LNCAP (cell line): ENCODE measurements at regions not wholly inside any gene's neighbourhood (a gene's known extent, or its start where the extent isn't known, plus 50 kb on each side); places are given as distances from the start of the nearest gene placed in this dataset.

Experiments used
- CTCF ChIP-seq: fragments of 450-650 bp; IDR thresholded peaks from 2 replicates; pipeline ENCODE4 v1.5.1; 2017; ENCODE audit warnings: mild to moderate bottlenecking

GRCh38 chr9:36456480-36457065 lies 56.5 kb upstream of the RNF38 start:
- no peak for TF ChIP-seq CTCF

- no peak for TF ChIP-seq CTCF
These were observed 51.9 kb upstream of the RNF38 start for GRCh38 chr9:36451949-36452348.

GRCh38 chr9:36450110-36450732 lies 50.2 kb upstream of the RNF38 start:
- peak; percentile 76 for TF ChIP-seq CTCF
